Dedifferentiated amniotic fluid mesenchymal stem cell (primary cell): ENCODE measurements at regions not wholly inside any gene's neighbourhood (a gene's known extent, or its start where the extent isn't known, plus 50 kb on each side); places are given as distances from the start of the nearest gene placed in this dataset.
"Not testable (repeated sequence)": the region's sequence is repeated elsewhere in the genome, so short reads cannot be mapped to it uniquely, and the experiment has no call there.

Experiments used
- DNase-seq: peaks from one replicate; pipeline ENCODE4 v3.0.0-alpha.2; 2016; ENCODE audit errors: extremely low spot score

- DNase-seq = no peak
These were observed 488.5 kb upstream of the MAP3K7 start for GRCh38 chr6:91075244-91075976.

DNA sequence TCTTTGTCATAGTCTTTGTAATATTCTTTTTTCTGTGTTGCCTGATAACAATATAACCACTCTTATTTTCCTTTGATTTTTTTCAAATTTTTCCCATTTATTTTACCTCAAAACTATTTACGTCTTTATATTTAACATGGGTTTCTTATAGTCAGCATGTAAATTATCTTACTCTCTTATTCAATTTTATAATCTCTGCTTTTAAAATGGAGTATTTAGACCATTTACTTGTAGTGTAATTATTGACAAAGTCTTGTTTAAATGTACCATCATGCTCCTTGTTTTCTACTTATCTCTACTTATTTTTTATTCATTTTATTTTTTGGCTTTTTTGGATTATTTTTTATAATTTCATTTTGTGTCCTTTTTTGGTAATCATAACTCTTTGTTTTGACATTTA, 476.5 kb upstream of the MAP3K7 start:
- DNase-seq = no peak

GRCh38 chr6:91057689-91058088, 470.8 kb upstream of the MAP3K7 start:
- DNase-seq = no peak

DNA sequence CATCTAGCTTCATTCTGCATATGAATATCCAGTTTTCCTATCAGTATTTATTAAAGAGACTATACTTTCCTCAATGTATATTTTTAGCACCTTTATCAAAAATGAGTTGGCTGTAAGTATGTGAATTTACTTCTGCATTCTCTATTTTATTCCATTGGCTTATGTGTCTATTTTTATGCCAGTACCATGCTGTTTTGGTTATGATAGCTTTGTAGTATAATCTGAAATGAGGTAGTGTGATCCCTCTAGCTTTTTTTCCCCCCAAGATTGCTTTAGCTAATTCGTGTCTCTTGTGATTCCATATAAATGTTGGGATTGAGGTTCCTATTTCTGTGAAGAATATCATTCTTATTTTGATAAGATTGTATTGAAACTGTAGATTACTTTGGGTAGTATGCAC, 469.1 kb upstream of the MAP3K7 start:
- no peak for DNase-seq

GRCh38 chr6:91052473-91053450, 465.9 kb upstream of the MAP3K7 start:
- DNase-seq = not testable (repeated sequence)

DNA sequence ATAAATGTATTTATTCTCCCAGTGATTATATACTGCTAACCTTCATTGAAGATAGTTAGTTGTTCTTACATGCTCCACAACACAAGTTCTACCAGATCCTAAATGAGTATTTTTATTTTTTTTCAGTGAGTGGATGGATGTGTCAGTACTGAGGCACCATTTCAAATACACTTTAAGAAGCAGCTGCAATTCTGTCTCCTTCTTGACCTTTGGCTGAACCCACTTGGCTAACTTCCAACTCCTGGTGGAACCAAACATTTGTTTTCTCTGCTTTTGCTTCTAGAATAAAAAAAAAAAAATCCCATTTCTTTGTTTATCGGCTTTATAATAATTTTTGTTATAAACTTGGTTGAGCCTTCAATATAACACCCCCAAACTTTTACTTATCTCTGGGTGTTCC, 458.3 kb upstream of the MAP3K7 start:
- no peak for DNase-seq

GRCh38 chr6:91043751-91044150, 456.9 kb upstream of the MAP3K7 start:
- no peak for DNase-seq

DNA sequence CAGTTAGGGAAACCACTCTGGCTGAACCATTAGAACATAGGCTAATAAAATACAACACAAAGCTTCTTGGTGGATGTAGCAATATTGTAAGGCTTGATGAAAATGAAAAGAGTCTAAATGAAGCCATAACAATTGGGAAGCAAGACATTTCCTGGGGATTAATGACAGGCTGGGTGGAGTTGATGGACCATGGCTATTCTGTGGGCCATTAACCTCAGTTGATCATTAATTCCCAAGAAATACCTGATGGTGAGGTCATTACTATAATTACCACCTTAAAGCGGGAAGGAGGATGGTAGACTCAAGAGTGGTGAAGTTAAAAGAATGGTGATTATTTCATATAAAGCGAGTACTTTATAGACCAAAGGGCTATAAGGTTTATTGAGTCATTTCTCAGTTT, 455.8 kb upstream of the MAP3K7 start:
- no peak for DNase-seq

DNA sequence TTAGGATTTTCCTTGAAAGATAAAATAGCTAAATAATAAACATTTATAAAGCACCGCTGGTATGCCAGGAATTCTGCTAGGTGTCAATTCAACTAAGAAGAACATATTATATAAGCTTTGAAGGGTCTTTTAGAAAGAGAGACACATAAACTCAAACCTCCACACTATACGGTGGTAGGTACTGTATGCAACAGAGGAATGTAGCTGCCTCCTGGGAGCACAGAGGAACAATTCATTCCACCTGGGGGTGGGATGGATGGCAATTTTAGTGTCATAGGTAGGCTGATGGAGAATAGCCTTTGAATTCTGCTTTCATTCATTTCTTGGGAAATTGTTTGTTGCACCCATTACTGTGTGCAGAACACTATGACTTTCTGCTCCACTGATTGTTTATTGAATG, 447.1 kb upstream of the MAP3K7 start:
- DNase-seq = no peak

DNA sequence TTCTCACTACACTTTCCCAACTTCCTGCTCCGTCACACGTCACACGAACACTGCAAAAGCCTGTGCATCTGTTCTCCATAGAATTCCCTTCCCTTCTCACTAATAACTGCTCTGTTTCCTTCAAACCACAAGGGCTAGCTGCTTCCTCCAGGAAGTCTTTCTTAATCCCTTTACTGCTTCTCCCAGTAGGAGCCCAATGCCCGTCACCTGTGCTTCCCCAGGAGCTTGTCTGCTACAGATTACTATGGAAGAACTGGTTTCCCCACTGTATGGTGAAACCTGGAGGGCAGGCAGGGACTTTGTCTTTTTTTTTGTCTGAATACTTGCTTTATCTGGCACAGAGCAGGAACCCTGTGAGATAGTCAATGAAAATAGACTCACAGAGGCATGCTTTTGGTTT, 444.7 kb upstream of the MAP3K7 start:
- no peak for DNase-seq

DNA sequence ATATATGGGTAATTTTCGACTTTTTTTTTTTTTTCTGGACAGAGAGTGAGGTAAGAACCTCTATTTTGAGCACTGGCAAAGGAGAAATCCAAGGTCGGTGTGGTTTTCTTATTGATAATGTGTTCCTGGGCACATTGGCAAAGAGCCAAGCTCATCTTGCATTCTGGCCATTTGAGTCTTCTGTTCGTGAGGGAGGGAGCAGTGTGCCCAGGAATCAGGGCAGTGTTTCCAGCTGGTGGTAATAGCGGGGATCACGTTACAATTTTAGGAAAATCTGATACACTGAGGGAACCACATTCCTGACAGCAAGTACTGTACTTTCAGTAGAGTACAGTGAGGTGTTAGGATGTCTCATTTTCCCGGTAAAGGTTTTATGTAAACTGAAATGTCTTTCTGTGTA, 442.3 kb upstream of the MAP3K7 start:
- DNase-seq = no peak

DNA sequence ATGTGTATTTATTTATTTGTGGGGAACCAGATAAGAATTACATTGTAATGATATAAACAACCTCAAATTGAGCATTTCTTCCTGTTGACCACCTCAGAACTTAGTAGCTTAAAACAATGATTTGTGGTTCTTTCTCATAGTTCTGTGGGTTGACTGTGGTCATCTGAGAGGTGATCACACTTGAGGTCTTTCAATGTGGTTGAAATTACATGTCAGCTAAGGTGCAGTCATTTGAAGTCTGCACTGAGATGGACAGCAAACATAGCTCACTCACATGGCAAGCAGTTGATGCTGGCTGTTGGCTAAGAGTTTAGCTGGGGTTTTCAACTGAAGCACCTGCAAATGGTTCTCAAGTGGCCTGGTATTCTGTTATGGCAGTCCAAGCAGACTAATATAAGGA, 436.7 kb upstream of the MAP3K7 start:
- DNase-seq = no peak

DNA sequence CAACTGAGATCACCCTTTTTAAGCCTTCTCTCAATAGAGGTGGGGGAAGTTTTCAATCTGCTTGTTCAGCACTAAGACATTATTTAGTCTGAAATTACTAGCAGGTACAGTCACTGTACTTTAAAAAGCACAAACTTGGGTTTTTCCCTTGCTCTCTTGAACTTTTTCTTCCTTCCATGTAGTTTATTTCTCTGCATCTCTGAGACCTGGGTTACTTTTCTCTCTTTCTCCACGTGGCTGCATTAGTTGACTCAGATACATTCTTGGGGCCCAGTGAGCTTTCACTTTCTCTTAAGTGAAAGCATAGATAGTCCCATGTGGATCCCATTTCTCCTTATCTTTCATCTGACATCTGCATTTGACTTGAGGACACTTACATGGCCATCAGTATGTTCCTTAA, 433.9 kb upstream of the MAP3K7 start:
- no peak for DNase-seq

DNA sequence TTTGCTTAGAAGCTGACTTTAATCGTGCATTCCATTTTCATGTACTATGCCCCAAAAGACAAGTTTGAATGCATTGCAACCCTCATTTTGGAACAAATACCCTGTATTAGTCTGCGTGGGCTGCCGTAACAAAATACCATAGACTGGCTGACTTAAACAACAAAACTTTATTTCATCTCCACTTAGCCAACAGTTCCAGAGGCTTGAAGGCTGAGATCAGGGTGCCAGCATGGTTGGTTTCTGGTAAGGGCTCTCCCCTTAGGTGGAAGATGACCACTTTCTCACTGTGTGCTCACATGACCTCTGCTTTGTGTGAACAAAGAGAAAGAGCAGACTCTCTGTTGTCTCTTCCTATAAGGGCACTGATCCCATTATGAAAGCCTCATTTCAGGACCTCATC, 431.7 kb upstream of the MAP3K7 start:
- no peak for DNase-seq

DNA sequence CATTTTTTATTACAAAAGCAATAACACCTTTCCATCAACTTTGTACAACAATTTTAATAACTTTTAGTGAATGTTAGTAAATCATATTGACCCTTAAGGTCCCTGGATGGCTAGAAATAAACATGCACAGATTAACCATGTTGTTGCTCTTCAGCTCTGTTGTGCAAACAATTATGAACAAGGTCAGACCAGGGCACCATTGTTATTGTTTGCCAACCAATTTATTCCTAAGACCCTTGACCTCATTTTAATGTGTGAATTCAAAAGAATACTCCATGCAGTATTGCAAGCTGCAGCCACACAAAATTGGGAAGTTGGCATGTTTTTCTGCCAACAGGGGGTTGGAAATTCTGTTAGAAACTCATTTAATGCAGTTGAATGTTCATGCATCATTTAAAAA, 426.6 kb upstream of the MAP3K7 start:
- DNase-seq = no peak

GRCh38 chr6:90997076-90997475, 410.2 kb upstream of the MAP3K7 start:
- DNase-seq = no peak

DNA sequence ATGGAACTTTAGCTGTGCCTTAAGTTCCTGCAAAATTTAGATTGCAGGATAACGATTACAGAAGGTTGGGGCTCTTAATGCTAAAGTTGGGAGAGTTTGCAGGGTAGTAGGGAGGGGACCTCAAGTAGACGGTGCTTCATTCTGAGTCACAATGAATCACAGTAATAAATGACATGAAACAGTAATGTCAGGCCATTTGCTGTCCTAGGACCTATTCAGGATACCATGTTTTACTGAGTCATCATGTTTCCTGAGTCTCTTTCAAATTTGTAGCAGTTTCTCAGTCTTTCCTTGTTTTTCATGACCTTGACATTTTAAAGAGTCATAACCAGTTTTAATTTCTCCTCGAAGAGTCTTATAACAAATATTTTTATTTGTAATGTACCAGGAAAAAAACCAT, 406.9 kb upstream of the MAP3K7 start:
- DNase-seq = no peak

- DNase-seq = no peak
These were observed 402.9 kb upstream of the MAP3K7 start for GRCh38 chr6:90989763-90990162.

DNA sequence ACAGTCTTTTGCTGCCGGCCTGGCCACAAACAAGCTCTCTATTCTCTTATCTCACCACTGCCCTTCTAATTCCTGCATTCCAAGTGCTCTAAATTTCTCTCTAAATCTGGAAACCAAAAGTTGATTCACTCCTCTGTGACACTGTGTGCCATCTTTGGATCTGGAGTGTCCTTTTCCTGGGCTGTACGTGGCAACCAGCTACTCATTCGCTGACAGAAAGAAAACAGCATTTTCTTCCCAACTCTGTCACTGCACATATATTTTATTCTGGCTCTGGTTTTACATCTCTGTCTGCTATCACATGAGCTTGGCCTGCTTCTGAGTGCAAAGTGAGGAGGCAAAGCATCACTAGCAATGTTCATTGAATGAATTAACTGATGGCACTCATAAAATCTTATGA, 397.2 kb upstream of the MAP3K7 start:
- DNase-seq = no peak

GRCh38 chr6:90983462-90983861, 396.6 kb upstream of the MAP3K7 start:
- DNase-seq = no peak

- DNase-seq = no peak
These were observed 395.7 kb upstream of the MAP3K7 start for GRCh38 chr6:90982581-90982980.

- no peak for DNase-seq
These were observed 395.2 kb upstream of the MAP3K7 start for GRCh38 chr6:90982051-90982450.

GRCh38 chr6:90978046-90978445, 391.2 kb upstream of the MAP3K7 start:
- DNase-seq = no peak
